HG03103 (cell line): ENCODE measurements at regions not wholly inside any gene's neighbourhood (a gene's known extent, or its start where the extent isn't known, plus 50 kb on each side); places are given as distances from the start of the nearest gene placed in this dataset.

Experiments
- ATAC-seq: cut with Tn5 transposase; IDR thresholded peaks from one replicate; pipeline ENCODE4 v1.9.1; 2021; ENCODE audit warnings: low read depth; ENCODE audit not compliant: unreplicated experiment

GRCh38 chr7:47666164-47666862 lies 84.4 kb upstream of the TNS3 start:
- no peak for ATAC-seq

- ATAC-seq, result no peak
Measured at GRCh38 chr7:47664650-47665195, 82.8 kb upstream of the TNS3 start.

- ATAC-seq, result no peak
Measured at GRCh38 chr7:47663851-47664250, 81.9 kb upstream of the TNS3 start.

- ATAC-seq, result no peak
Measured at GRCh38 chr7:47663213-47663612, 81.3 kb upstream of the TNS3 start.

- peak; percentile 72 for ATAC-seq
Measured at GRCh38 chr7:47661051-47661714, 79.3 kb upstream of the TNS3 start.

- no peak for ATAC-seq
Measured at GRCh38 chr7:47659664-47660462, 78.0 kb upstream of the TNS3 start.

GRCh38 chr7:47658886-47659635 lies 77.2 kb upstream of the TNS3 start:
- ATAC-seq, result no peak

GRCh38 chr7:47657126-47657525 lies 75.2 kb upstream of the TNS3 start:
- no peak for ATAC-seq

- no peak for ATAC-seq
Measured at GRCh38 chr7:47654672-47655298, 72.9 kb upstream of the TNS3 start.

GRCh38 chr7:47653550-47654411 lies 71.9 kb upstream of the TNS3 start:
- no peak for ATAC-seq

GRCh38 chr7:47652591-47652990 lies 70.7 kb upstream of the TNS3 start:
- ATAC-seq, result no peak

- no peak for ATAC-seq
Measured at GRCh38 chr7:47651355-47652317, 69.7 kb upstream of the TNS3 start.

GRCh38 chr7:47649919-47650318 lies 68.0 kb upstream of the TNS3 start:
- no peak for ATAC-seq

GRCh38 chr7:47648275-47648925 lies 66.5 kb upstream of the TNS3 start:
- ATAC-seq, result no peak

- no peak for ATAC-seq
Measured at GRCh38 chr7:47647918-47648250, 66.0 kb upstream of the TNS3 start.

- ATAC-seq, result peak; percentile 90
Measured at GRCh38 chr7:47647181-47647917, 65.4 kb upstream of the TNS3 start.
